ENCODE measurements at regions not wholly inside any gene's neighbourhood (a gene's known extent, or its start where the extent isn't known, plus 50 kb on each side); places are given as distances from the start of the nearest gene placed in this dataset.
"Not testable (repeated sequence)": the region's sequence is repeated elsewhere in the genome, so short reads cannot be mapped to it uniquely, and the experiment has no call there.

DNA sequence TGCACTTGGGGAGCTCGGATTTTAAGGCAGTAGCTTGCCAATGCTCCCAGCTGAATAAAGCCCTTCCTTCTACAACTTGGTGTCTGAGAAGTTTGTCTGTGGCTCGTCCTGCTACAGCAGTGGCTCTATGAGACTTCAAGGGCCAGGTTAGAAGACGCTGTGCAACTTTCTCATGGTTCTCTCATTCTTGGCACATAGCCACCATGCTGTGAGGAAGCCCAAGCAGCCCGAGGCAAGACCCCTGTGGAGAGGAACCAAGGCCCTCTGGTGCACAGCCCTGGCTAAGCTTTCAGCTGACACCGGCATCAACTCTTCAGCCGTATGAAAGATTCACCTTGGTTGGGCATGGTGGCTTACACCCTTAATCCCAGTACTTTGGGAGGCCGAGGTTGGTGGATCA lies 116.9 kb upstream of the EEF2KMT start:
- Histone ChIP-seq H3K9me3 (ENCODE audit: control insufficient read depth, insufficient read depth, low read depth, low read length) (no peaks in the 10 kb centered on the region), H3K36me3 (ENCODE audit: control insufficient read depth in 2 of 2, insufficient read depth in 1 of 2, low read length in 2 of 2) (no peaks in the 10 kb centered on the region), H3K27ac (ENCODE audit: extremely low read depth, low read depth, low read length) (no peak overlapping the region), H3K4me1 (ENCODE audit: control insufficient read depth, insufficient read depth, low read length) (no peaks in the 10 kb centered on the region), H3K4me3 (ENCODE audit: low read depth, low read length) (no peak overlapping the region)
- POLR2A ChIA-PET: no interaction called here
- TF ChIP-seq, protein P1, sequence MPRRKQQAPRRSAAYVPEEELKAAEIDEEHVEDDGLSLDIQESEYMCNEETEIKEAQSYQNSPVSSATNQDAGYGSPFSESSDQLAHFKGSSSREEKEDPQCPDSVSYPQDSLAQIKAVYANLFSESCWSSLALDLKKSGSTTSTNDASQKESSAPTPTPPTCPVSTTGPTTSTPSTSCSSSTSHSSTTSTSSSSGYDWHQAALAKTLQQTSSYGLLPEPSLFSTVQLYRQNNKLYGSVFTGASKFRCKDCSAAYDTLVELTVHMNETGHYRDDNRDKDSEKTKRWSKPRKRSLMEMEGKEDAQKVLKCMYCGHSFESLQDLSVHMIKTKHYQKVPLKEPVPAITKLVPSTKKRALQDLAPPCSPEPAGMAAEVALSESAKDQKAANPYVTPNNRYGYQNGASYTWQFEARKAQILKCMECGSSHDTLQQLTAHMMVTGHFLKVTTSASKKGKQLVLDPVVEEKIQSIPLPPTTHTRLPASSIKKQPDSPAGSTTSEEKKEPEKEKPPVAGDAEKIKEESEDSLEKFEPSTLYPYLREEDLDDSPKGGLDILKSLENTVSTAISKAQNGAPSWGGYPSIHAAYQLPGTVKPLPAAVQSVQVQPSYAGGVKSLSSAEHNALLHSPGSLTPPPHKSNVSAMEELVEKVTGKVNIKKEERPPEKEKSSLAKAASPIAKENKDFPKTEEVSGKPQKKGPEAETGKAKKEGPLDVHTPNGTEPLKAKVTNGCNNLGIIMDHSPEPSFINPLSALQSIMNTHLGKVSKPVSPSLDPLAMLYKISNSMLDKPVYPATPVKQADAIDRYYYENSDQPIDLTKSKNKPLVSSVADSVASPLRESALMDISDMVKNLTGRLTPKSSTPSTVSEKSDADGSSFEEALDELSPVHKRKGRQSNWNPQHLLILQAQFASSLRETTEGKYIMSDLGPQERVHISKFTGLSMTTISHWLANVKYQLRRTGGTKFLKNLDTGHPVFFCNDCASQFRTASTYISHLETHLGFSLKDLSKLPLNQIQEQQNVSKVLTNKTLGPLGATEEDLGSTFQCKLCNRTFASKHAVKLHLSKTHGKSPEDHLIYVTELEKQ (tag by site-specific recombination; IDR thresholded peaks at IDR 0.05; ENCODE audit: borderline replicate concordance): no peak
- TF ChIP-seq ZNF324 (tag by site-specific recombination; IDR thresholded peaks at IDR 0.05) (no peak), BCL11A (tag by site-specific recombination; IDR thresholded peaks at IDR 0.05; ENCODE audit: low read depth) (no peak), ZNF10 (tag by site-specific recombination; IDR thresholded peaks at IDR 0.05) (no peak), KLF7 (tag by site-specific recombination; IDR thresholded peaks at IDR 0.05; ENCODE audit: borderline replicate concordance) (no peak), ZNF621 (tag by site-specific recombination; IDR thresholded peaks at IDR 0.05) (no peak), ZNF112 (tag by site-specific recombination; IDR thresholded peaks at IDR 0.05) (no peak), ZNF19 (tag by site-specific recombination; IDR thresholded peaks at IDR 0.05; ENCODE audit: low read depth) (no peak), GLI4 (tag by site-specific recombination; IDR thresholded peaks at IDR 0.05) (no peak), ZNF26 (tag by site-specific recombination; IDR thresholded peaks at IDR 0.05) (no peak), ZNF391 (tag by site-specific recombination; IDR thresholded peaks at IDR 0.05; ENCODE audit: borderline replicate concordance, low read depth) (no peak), IKZF3 (tag by site-specific recombination; IDR thresholded peaks at IDR 0.05) (no peak), ZFP37 (tag by site-specific recombination; IDR thresholded peaks at IDR 0.05) (no peak), ZNF571 (tag by site-specific recombination; IDR thresholded peaks at IDR 0.05) (no peak), ZEB2 (tag by site-specific recombination; IDR thresholded peaks at IDR 0.05) (no peak)
- CTCF ChIA-PET: no interaction called here

DNA sequence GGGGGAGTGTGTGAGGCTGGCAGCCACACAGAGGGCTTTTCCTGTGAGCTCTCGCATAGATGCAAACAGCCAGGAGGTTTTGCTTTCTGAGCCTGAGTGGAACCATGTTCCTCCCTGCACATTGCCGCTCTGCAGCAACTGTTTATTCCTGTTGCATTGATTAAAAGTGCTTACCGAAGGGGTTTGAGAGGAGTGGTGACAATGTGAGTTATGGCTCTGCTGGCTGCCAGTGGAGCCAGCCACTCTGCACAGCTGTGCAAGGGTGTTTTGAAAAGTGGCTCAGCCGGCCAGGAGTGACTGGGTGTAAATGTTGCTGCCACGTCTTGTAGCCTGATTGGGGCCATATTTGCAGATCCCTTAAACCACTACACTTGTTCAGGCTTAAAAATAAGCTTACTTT lies 114.9 kb upstream of the EEF2KMT start:
- H3K9me3 ChIP-seq (ENCODE audit: control insufficient read depth, insufficient read depth, low read depth, low read length); H3K4me1 ChIP-seq (ENCODE audit: control insufficient read depth, insufficient read depth, low read length); H3K36me3 ChIP-seq (ENCODE audit: control insufficient read depth in 2 of 2, insufficient read depth in 1 of 2, low read length in 2 of 2); CTCF ChIA-PET; POLR2A ChIA-PET; H3K27ac ChIP-seq (ENCODE audit: extremely low read depth, low read depth, low read length); H3K4me3 ChIP-seq (ENCODE audit: low read depth, low read length): not testable (repeated sequence)

GRCh38 chr16:5207862-5208498 lies 110.4 kb upstream of the EEF2KMT start:
- H3K27ac ChIP-seq (ENCODE audit: extremely low read depth, low read depth, low read length); H3K4me1 ChIP-seq (ENCODE audit: control insufficient read depth, insufficient read depth, low read length); H3K36me3 ChIP-seq (ENCODE audit: control insufficient read depth in 2 of 2, insufficient read depth in 1 of 2, low read length in 2 of 2); POLR2A ChIA-PET; H3K9me3 ChIP-seq (ENCODE audit: control insufficient read depth, insufficient read depth, low read depth, low read length); CTCF ChIA-PET; H3K4me3 ChIP-seq (ENCODE audit: low read depth, low read length): not testable (repeated sequence)

Measured in HEK293 (cell line).